Left kidney (tissue), 1 donor: ENCODE measurements at regions not wholly inside any gene's neighbourhood (a gene's known extent, or its start where the extent isn't known, plus 50 kb on each side); places are given as distances from the start of the nearest gene placed in this dataset.

ENCODE experiments used
- DNase-seq: peaks from one replicate; pipeline ENCODE4 v3.0.0-alpha.2; 2013

DNA sequence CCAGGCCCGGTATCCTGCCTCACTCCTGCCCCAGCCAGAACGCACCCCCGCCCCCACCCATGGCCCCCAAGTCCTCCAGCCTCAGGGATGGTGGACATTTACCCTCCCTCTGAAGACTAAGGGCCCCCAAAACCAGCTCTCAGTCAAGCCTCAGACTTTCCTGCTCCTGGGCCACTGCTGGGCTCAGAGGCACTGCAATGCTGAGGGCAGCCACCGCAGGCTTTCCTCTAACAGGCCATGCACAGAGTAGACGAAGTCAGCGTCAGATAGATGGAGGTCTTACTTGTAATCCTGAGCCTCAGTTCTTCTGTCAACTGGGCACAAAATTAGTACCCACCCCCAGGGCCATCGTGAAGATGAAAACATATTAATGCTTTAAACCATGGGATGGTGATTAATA lies 92.6 kb downstream of the TTC32 start:
- no peak for DNase-seq

- no peak for DNase-seq
Observed at GRCh38 chr2:19807866-19808265, 93.9 kb downstream of the TTC32 start.

DNA sequence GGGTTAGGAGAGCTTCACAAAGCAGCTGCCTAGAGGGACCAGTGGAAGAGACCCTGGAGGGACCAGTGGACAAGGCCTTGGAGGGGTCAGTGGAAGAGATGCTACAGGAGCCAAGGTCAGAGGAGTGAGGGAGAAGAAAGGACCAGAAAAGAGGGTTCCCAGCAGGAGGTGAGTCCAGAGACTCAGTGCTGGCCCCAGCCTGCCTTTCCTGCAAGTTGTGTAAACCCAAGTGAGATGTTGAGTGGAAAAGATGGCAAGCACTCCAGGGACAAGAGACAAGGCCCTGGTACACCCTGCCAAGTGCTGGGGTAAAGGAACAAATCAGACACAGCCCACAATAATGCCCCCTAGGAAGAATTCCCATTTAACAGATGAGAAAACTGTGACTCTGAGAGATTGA lies 94.4 kb downstream of the TTC32 start:
- no peak for DNase-seq

DNA sequence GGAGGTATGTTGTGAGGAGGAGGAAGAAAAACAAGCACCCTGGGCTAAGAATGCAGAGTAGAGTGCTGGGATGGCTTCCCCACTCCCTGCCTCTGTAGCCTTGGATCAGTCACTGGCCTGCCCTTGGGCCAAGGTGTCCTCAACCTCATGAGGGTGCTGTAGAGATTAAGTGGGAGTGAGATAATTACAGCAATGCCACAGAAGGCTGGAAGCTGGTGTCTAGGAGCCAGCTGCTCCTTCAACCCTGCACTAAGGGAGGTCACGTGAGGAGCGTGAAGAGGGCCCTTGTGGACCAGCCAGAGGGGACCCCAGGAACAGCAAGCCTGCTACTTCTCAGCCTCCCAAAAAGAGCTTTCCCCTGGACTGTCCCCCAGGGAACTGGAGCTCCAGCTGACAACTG lies 95.2 kb downstream of the TTC32 start:
- no peak for DNase-seq

GRCh38 chr2:19806131-19806530 lies 95.7 kb downstream of the TTC32 start:
- DNase-seq = no peak

- DNase-seq = no peak
Observed at GRCh38 chr2:19805266-19805665, 96.5 kb downstream of the TTC32 start.

DNA sequence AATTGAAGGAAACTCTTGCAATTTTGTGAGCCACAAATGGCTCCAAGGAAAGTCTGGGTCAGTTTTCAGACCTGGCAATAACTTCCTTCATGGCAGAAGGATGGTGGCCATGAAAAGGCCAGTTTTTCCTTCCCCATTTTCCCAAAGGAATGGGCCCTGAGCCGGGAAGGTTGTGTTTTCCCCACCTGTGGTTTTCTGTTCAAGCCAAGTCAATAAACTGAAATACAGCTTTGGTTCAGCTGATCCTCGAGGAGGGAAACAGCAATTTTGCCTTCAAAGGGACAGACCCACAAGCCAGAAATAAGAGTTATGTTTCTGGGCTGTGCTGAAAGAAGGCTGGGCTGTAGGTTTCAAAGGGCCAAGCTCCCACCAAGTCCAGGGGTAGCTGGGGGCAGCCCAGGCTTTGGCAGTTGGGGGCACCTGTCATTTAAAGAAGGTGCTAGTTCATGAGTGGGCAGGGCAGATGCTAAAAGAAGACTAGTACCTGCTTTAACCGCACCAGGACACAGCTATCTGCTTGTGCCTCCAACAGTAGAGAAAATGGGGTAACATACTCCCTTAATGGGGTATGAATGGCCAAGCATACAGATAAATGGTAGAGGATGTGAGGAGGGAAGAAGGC lies 97.0 kb downstream of the TTC32 start:
- DNase-seq = no peak

GRCh38 chr2:19802086-19802841 lies 99.5 kb downstream of the TTC32 start:
- DNase-seq = no peak

GRCh38 chr2:19801367-19802080 lies 100.3 kb downstream of the TTC32 start:
- peak; percentile 14 for DNase-seq

DNA sequence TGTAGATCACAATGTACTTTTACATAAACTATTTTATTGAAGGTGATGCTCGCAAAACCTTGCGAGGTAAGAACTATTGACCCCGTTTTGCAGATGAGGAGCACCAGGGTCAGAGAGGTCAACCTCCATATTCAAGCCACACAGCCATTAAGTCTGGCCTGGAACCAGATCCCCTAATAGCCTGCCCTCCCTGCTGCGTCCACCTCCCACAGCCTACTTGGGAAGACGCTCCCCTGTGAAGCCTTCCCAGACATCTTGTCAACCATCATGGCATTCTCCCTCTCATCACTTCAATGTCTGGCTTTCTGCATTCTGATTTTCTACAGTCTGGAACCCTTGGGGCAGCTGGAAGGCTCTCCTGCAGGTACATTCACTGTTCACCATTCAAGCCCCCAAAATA lies 101.0 kb downstream of the TTC32 start:
- DNase-seq = no peak

GRCh38 chr2:19799881-19800780 lies 101.7 kb downstream of the TTC32 start:
- DNase-seq = no peak

DNA sequence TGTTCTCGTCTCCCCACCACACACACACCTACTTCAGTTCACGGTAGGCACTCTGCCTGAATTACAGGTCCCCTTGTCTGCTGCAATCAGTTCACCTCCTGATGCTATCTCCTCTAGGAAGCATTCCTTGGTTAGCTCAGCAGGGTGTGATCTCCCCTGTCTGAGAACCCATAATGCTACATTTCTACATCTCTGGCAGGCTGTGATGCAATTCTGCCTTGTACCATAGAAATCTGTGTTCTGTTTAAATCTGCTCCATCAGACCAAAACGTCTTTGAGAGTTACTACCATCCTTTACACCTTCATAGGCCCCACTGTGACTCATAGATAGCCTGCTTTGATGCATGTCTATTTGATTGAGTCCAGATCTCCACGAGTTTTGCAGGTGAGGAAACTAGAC lies 103.9 kb downstream of the TTC32 start:
- no peak for DNase-seq

- DNase-seq = no peak
Observed at GRCh38 chr2:19797243-19797810, 104.5 kb downstream of the TTC32 start.

- DNase-seq = no peak
Observed at GRCh38 chr2:19796035-19796695, 105.6 kb downstream of the TTC32 start.

- DNase-seq = no peak
Observed at GRCh38 chr2:19793132-19793750, 108.5 kb downstream of the TTC32 start.

- no peak for DNase-seq
Observed at GRCh38 chr2:19790291-19790690, 111.5 kb downstream of the TTC32 start.

GRCh38 chr2:19787134-19787533 lies 114.6 kb downstream of the TTC32 start:
- no peak for DNase-seq

DNA sequence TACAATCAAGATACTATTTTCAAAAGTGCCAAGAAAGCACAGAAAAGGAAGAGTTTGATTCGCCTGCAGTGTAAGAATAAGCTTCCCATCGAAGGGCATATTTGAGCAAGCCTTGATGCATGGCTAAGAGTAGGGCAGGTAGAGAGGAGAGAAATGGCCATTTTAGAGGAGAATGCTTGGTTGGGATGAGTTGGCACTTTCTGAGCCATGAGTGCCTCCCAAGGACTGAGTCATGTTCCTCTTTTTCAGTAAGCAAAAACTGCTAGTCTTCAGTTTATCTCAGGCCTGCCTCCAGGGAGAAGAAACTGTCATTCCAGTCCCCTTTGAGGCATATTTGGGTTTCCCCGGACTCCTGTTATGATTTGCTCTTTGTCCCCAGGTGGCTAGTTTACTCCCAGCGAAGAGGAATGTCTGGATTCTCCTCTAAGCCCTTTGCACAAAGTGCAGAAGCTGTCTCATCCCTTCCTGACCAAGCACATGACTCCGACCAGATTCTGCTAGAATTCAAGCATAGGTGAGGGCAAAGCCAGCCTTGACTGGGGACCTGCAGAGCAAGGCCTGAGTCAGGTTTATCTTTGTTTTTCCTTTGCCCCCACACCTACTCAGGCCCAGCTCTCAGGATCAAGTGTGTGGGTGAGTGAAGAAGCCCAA lies 115.2 kb downstream of the TTC32 start:
- no peak for DNase-seq

GRCh38 chr2:19785867-19786266 lies 115.9 kb downstream of the TTC32 start:
- no peak for DNase-seq

GRCh38 chr2:19785447-19785846 lies 116.3 kb downstream of the TTC32 start:
- DNase-seq = no peak
